ENCODE measurements at regions not wholly inside any gene's neighbourhood (a gene's known extent, or its start where the extent isn't known, plus 50 kb on each side); places are given as distances from the start of the nearest gene placed in this dataset.

DNA sequence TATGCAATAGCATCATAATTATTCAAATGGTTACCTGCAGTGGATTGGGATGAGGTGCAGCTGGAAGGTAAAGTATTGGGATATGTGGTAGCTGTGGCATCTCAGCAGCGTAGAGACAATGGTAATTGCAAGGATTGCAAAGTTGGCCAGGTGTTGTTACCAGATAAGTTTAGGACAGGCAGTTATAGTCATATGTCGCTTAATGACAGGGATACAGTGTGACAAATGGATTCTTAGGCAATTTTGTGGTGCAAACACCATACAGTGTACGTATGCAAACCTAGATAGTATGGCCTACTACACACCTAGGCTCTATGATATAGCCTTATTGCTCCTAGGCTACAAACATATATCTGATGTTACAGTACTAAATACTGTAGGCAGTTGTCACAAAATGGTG, 163.5 kb upstream of the LYZL2 start:
- CTCF ChIA-PET, result no interaction called here

DNA sequence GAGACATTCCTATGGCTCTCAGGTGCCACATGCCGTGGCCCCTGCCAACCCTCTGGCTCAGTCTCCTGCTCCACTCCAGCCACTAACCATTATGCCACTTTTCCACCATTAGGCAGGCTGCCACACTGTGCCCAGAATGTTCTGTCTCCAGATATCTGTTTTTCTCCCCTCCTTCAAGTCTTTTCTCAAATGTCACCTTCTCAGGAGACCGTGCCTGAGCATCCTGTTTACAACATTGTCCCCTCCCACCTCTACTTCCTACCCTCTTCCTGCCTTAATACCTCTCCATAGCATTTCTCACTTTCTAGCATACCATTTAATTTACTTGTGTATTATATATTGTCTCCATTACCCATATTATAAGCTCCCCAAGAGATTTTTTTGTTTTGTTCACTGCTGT, 162.5 kb upstream of the LYZL2 start:
- Histone ChIP-seq H3K36me3 (ENCODE audit: control insufficient read depth, insufficient read depth, low read length) (no peaks in the 10 kb centered on the region), H3K27me3 (ENCODE audit: control insufficient read depth, insufficient read depth, low read length) (no peaks in the 10 kb centered on the region), H3K4me3 (ENCODE audit: low read depth, low read length) (no peak overlapping the region)
- TF ChIP-seq, protein P1, sequence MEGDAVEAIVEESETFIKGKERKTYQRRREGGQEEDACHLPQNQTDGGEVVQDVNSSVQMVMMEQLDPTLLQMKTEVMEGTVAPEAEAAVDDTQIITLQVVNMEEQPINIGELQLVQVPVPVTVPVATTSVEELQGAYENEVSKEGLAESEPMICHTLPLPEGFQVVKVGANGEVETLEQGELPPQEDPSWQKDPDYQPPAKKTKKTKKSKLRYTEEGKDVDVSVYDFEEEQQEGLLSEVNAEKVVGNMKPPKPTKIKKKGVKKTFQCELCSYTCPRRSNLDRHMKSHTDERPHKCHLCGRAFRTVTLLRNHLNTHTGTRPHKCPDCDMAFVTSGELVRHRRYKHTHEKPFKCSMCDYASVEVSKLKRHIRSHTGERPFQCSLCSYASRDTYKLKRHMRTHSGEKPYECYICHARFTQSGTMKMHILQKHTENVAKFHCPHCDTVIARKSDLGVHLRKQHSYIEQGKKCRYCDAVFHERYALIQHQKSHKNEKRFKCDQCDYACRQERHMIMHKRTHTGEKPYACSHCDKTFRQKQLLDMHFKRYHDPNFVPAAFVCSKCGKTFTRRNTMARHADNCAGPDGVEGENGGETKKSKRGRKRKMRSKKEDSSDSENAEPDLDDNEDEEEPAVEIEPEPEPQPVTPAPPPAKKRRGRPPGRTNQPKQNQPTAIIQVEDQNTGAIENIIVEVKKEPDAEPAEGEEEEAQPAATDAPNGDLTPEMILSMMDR (IDR thresholded peaks at IDR 0.05; ENCODE audit: insufficient read depth, low read depth, low read length), result no peak
- ChIA-PET POLR2A (no interaction called here), CTCF (no interaction called here)
- no peak for DNase-seq (ENCODE audit: low read depth)

More for the DNA sequence above, 163.5 kb upstream of the LYZL2 start:
- POLR2A ChIA-PET, result no interaction called here
- DNase-seq (ENCODE audit: low read depth), result no peak
- H3K27me3 ChIP-seq (ENCODE audit: control insufficient read depth, insufficient read depth, low read length), result no peaks in the 10 kb centered on the region
- no peaks in the 10 kb centered on the region for H3K36me3 ChIP-seq (ENCODE audit: control insufficient read depth, insufficient read depth, low read length)
- H3K4me3 ChIP-seq (ENCODE audit: low read depth, low read length), result no peak overlapping the region
- TF ChIP-seq, protein P1 (IDR thresholded peaks at IDR 0.05; ENCODE audit: insufficient read depth, low read depth, low read length), result no peak

DNA sequence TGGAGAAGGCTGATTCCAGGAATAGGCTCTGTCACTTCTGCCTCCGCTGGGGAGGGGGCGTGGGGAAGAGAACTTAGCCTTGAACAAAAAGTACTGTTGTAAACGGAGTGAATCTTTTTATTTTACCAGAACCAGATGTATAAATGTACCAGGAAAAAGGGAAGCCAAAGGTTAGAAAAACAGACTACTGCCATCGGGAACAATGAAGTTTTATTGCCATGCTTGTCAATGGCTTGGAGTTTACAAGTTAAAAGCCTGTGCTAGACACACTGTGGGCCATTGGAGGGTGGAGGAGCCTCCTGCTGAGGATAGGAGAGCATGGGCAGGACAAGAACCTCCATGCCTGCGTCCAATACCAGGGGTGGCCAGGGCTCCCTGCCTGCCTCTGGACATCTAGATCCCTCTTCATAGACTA, 161.7 kb upstream of the LYZL2 start:
- ChIA-PET CTCF (no interaction called here), POLR2A (no interaction called here)
- no peak for DNase-seq (ENCODE audit: low read depth)
- H3K36me3 ChIP-seq (ENCODE audit: control insufficient read depth, insufficient read depth, low read length), result no peaks in the 10 kb centered on the region
- TF ChIP-seq, protein P1 (IDR thresholded peaks at IDR 0.05; ENCODE audit: insufficient read depth, low read depth, low read length), result no peak
- H3K27me3 ChIP-seq (ENCODE audit: control insufficient read depth, insufficient read depth, low read length), result no peaks in the 10 kb centered on the region
- no peak overlapping the region for H3K4me3 ChIP-seq (ENCODE audit: low read depth, low read length)

DNA sequence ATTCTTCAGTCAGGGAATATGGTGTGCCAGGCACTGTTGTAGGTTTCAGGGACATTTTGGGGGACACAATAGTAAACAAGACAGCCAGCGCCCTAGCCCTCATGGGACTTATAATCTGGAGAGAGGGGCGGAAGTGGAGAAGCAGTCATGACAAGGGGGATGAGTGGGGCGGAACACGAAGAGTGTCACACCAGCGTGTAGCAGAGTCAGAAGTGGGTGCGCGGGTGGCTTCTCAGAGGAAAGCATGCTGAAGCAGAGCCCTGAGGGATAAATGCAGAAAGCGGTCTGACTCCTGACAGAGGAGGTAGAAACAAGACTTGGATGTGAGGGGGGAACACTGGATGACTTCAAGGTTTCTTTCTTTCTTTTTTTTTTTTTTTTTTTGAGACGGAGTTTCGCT, 160.3 kb upstream of the LYZL2 start:
- DNase-seq (ENCODE audit: low read depth), result no peak
- no peaks in the 10 kb centered on the region for H3K36me3 ChIP-seq (ENCODE audit: control insufficient read depth, insufficient read depth, low read length)
- no peaks in the 10 kb centered on the region for H3K27me3 ChIP-seq (ENCODE audit: control insufficient read depth, insufficient read depth, low read length)
- H3K4me3 ChIP-seq (ENCODE audit: low read depth, low read length), result no peak overlapping the region
- ChIA-PET POLR2A (no interaction called here), CTCF (no interaction called here)
- TF ChIP-seq, protein P1 (IDR thresholded peaks at IDR 0.05; ENCODE audit: insufficient read depth, low read depth, low read length), result no peak

DNA sequence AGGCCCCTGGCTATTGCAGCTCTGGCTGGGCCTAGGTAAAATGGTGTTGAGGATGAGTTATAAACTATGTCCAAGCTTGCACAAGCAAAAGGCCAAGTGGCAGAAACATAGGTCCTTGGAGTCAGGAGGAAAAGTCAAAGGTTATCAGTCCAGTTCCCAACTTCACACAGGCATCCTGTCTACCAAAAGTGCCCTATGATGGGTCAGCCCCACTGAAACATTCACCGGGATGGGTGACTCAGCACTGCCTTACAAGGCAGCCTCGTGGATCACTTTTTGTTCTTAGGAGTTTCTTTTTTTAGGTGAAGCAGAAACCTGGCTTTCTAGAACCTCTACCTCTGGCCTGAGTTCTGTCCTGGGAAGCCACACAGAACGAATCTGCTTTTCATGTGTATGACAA, 158.8 kb upstream of the LYZL2 start:
- H3K36me3 ChIP-seq (ENCODE audit: control insufficient read depth, insufficient read depth, low read length), result no peaks in the 10 kb centered on the region
- no peak overlapping the region for H3K4me3 ChIP-seq (ENCODE audit: low read depth, low read length)
- H3K27me3 ChIP-seq (ENCODE audit: control insufficient read depth, insufficient read depth, low read length), result no peaks in the 10 kb centered on the region
- CTCF ChIA-PET, result interaction anchor here (0.7 kb wide), 1 partner anchor 10 kb away, joined by 3 read pairs; no protein-coding TSS in a partner anchor
- POLR2A ChIA-PET, result no interaction called here
- TF ChIP-seq, protein P1 (IDR thresholded peaks at IDR 0.05; ENCODE audit: insufficient read depth, low read depth, low read length), result no peak
- DNase-seq (ENCODE audit: low read depth), result no peak
